Renal cortical epithelial cell (primary cell): ENCODE measurements at regions not wholly inside any gene's neighbourhood (a gene's known extent, or its start where the extent isn't known, plus 50 kb on each side); places are given as distances from the start of the nearest gene placed in this dataset.

Experiments
- DNase-seq: peaks from one replicate; pipeline ENCODE4 v3.0.0-alpha.2; 2011; ENCODE audit warnings: low read depth

GRCh38 chr2:8398040-8398668 is 283.7 kb upstream of the ID2 start:
- DNase-seq, result no peak

DNA sequence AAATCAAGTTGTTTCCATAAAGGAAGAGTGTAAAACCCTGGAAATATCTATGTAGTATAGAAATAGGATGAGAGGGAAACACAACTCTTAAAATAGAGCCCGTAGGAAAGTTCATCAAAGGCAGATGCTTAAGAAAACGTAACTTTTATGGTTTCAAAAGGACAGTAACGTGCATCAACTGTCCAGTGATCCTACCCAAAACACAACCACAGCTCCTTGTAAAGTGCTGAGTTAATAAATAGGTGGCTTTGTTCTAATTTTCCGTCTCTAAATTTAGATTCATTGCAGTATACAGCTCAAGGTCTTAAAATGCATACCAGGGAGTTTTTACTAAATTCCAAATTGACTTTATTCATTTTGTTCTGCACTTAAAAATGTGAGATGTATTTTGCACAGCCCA is 282.1 kb upstream of the ID2 start:
- DNase-seq, result no peak

- DNase-seq, result no peak
Measured at GRCh38 chr2:8400196-8400595, 281.7 kb upstream of the ID2 start.

- DNase-seq, result no peak
Measured at GRCh38 chr2:8402222-8402621, 279.6 kb upstream of the ID2 start.

GRCh38 chr2:8403876-8404275 is 278.0 kb upstream of the ID2 start:
- DNase-seq, result no peak

DNA sequence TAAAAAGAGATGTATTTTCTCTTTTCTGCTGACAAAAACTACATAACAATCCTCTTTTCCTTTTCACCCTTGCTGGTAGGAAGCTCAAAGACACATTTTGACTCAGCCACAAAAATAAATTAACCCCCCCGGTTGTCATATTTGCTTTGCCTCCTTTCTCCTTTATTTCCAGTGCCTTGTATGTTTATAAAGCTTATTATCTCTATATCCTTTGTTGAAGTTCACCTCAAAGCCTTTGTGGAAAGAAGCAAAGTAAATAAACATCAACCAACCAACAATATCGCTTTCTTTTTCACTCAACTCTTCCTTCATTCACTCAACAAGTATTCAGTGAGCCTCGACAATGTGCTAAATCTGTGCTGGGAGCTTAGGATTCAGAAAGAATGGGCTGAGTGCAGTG is 276.5 kb upstream of the ID2 start:
- no peak for DNase-seq

- DNase-seq, result no peak
Measured at GRCh38 chr2:8406271-8406670, 275.6 kb upstream of the ID2 start.

DNA sequence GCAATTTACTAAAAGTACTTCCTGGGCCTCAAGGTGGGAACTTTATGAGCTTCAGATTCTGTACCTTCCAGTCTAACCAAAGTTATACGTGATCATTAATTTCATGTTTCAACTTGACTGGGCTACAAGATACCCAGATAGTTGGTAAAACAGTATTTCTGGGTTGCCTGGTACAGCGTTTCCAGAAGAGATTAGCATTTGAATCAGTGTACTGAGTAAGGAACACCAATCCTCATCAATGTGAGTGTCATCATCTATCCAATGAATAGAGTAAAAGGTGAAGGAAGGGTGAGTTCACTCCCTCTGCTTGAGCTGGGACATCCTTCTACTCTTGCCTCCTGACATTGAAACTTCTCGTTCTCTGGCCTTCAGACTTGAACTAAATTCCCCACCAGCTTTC is 274.5 kb upstream of the ID2 start:
- DNase-seq, result no peak

GRCh38 chr2:8408560-8409460 is 273.0 kb upstream of the ID2 start:
- DNase-seq, result no peak

DNA sequence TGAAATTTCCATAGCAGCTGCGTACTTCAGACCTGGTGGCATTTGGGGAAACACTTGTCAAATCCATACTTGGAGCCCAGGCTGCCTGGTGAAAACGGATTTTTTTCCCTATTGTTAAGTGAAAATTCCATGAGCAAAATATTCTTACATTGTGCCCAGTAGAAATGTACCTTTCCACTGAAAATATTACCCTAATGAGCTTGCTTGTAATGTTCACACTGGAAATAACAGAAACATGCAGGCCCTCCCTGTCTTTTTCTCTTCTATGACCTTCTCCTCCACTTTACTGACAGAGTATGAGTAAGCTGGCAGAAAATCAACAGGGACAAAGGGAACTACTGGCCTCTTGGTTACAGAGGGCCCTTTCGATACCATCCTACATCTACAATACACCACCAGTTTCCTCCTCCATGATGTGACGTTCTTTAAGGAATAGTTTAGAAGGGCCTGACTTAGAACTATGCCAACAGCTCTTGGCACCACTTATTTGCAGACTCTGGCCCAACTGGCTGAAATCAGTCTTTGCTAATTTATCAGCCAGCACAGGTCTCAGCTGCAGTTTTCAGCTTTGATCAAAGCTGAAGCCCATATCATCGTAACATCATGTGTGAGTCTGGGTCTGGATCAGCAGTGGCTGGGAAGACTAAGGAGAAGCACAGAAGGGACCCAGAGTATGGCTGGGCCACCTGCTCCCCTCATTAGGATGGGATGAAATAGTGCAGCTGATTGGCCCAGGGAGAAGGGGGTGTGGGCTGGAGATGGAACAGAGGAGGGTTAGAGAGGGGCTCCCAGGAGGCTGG is 272.2 kb upstream of the ID2 start:
- DNase-seq, result peak; percentile 47

GRCh38 chr2:8412082-8412481 is 269.8 kb upstream of the ID2 start:
- peak; percentile 95 for DNase-seq

GRCh38 chr2:8412586-8412985 is 269.3 kb upstream of the ID2 start:
- DNase-seq, result peak; percentile 25

DNA sequence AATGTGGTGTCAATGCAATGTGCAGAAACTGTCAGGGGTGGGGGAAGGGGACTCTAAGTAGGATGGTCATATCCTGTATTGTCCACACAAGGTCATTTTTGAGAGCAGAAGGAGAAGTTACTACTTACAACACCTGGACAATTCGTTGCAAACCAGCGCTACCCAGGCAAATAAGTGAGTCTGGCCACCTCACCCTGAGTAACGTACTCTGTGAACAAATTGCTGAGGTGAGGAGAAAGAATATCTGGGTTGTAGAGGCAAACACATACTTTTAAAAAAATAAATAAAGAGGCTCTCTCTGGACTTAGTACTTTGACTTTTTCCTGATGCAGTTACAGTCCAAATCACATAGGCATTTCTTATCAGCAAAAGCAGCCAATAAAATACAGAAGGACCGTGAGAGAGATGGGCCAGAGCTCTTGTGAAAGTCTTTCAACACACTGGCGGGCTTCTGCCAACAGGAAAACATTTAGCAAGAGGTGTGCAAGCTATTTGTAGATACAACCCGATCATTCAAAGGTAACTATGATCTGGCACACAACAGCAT is 268.2 kb upstream of the ID2 start:
- peak; percentile 36 for DNase-seq

GRCh38 chr2:8414946-8415879 is 266.6 kb upstream of the ID2 start:
- no peak for DNase-seq

GRCh38 chr2:8416001-8416571 is 265.8 kb upstream of the ID2 start:
- no peak for DNase-seq

DNA sequence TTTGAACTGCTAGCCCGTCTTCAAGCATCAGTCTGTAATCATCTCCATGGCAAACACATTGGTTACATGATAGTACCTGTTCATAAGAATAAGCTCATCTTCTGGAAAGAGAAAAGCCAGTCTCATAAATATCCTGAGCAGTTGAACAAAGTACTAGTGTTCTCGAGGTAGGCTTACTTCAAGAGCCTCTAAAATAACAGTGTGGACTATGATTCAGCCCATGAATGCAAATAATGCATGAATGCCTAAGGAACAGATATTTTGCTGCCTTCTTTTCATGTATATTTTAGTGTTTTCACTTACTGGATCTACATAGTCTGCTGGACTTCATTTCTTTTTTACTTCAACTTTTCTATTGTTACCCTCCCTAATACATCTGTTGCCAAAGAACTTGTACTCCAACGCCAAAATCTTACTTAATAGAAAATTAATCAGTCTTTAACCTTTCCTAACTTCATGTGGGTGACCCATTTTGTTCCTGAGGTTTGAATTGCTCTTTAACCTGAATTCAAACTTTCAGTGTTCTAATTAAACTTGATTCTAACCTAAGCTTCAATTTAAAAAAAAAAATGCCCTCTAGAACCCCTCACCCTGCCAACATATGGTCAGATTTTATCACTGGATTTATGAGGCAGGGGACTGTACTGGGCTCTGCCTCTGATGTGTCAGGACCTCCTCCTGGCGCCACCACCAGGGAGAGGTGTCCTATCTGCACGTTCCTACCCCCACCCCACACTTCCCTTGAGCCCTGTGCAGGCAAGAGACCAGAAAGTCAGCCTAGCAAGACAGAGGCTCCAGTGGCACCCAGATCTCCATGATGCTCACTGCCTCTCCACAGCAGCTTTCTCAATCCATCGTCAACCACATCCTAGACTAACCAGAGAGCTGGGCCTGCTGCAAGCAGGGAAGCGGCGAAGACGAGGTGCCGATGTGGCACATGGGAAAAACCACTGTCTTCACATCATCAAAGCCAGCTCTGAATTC is 264.7 kb upstream of the ID2 start:
- DNase-seq, result peak; percentile 44

- no peak for DNase-seq
Measured at GRCh38 chr2:8418721-8419120, 263.1 kb upstream of the ID2 start.

GRCh38 chr2:8421658-8422449 is 260.0 kb upstream of the ID2 start:
- no peak for DNase-seq

GRCh38 chr2:8422450-8422800 is 259.4 kb upstream of the ID2 start:
- DNase-seq, result no peak
